K562 (cell line): ENCODE measurements at regions not wholly inside any gene's neighbourhood (a gene's known extent, or its start where the extent isn't known, plus 50 kb on each side); places are given as distances from the start of the nearest gene placed in this dataset.
"Not testable (repeated sequence)": the region's sequence is repeated elsewhere in the genome, so short reads cannot be mapped to it uniquely, and the experiment has no call there.

Source experiments
- ATAC-seq: fragments of 200-7000 bp; cut with Tn5 transposase; 3 replicates; pipeline ENCODE4 v1.9.1; 2020; ENCODE audit warnings: moderate library complexity
- BruUV-seq: library from RNA; stranded (reverse); fragments of 400-500 nt; replicated peaks from 2 replicates; lab custom pipeline; 2021; lab: Mats Ljungman, UMichigan
- CTCF ChIA-PET: fragments of 300-600 bp; formaldehyde crosslinking; extraction: SDS; loops from one replicate; lab custom pipeline; 2021; ENCODE audit warnings: low intra/inter-chr PET ratio; lab: Yijun Ruan, JAX
- POLR2A ChIA-PET: fragments of 300-600, 350-650 bp; sonication (Branson Sonifier 250); formaldehyde crosslinking; extraction: SDS; loops from one replicate; lab custom pipeline; 2021; ENCODE audit warnings: antibody characterized with exemption, inconsistent platforms; lab: Yijun Ruan, JAX
- DNase-seq, 4 experiments: peaks; one replicate each; pipeline versions ENCODE4 v3.0.0 to v3.0.0-alpha.2; 2011 to 2018; ENCODE audit warnings: low spot score in 3 of 4, mixed read lengths in 3 of 4; ENCODE audit errors: extremely low read depth in 1 of 4
- FAIRE-seq: peaks from 2 replicates; lab custom pipeline; 2011; peaks lifted over from hg19 to GRCh38; lab: Jason Lieb, UNC
- H2AFZ ChIP-seq: 2 replicates; pipeline ENCODE4 v1.6.0; 2011; ENCODE audit warnings: low read depth, low read length, control low read depth, inconsistent platforms
- H3K27ac ChIP-seq: fragments of 200-600 bp; 3 replicates; pipeline ENCODE4 v1.8.0; 2011; ENCODE audit warnings: low read depth, mild to moderate bottlenecking, control low read depth, inconsistent platforms, low read length, moderate library complexity, mixed read lengths; ENCODE audit errors: extremely low read depth
- H3K27me3 ChIP-seq, 2 experiments: fragments of 300-600 bp in 1 of 2; 2 replicates in 1 of 2; 3 replicates in 1 of 2; pipeline versions ENCODE4 v1.6.0 to v1.8.0; 2011; ENCODE audit warnings: inconsistent platforms in 2 of 2, low read length in 2 of 2, mild to moderate bottlenecking in 1 of 2, mixed read lengths in 1 of 2, moderate library complexity in 1 of 2; ENCODE audit not compliant: control insufficient read depth in 2 of 2, insufficient read depth in 2 of 2
- H3K36me3 ChIP-seq: fragments of 300-600 bp; 3 replicates; pipeline ENCODE4 v1.8.0; 2011; ENCODE audit warnings: mild to moderate bottlenecking, low read length, inconsistent platforms; ENCODE audit not compliant: control insufficient read depth, insufficient read depth
- H3K4me1 ChIP-seq, 2 experiments: fragments of 200-600 bp in 1 of 2; replicated peaks in 1 of 2; 2 replicates in 1 of 2; 3 replicates in 1 of 2; pipeline versions ENCODE4 v1.5.1 to v1.8.0; 2011; ENCODE audit warnings: inconsistent platforms in 2 of 2, low read length in 2 of 2, mild to moderate bottlenecking in 1 of 2, mixed read lengths in 1 of 2, moderate library complexity in 1 of 2; ENCODE audit not compliant: control insufficient read depth in 2 of 2, insufficient read depth in 2 of 2
- H3K4me2 ChIP-seq: 2 replicates; pipeline ENCODE4 v1.6.1; 2011; ENCODE audit warnings: low read length, control low read depth, inconsistent platforms, mixed read lengths; ENCODE audit not compliant: insufficient read depth
- H3K4me3 ChIP-seq: fragments of 200-600 bp; sonication (generic), shearing (Covaris generic); 2 replicates; pipeline ENCODE4 v1.5.1; 2016; ENCODE audit warnings: control low read depth, inconsistent platforms
- H3K79me2 ChIP-seq: fragments of 200-600 bp; 3 replicates; pipeline ENCODE4 v1.8.0; 2011; ENCODE audit warnings: low read length, inconsistent platforms; ENCODE audit not compliant: control insufficient read depth, insufficient read depth
- H3K9ac ChIP-seq, 2 experiments: 2 replicates each; pipeline versions ENCODE4 v1.6.0 to v1.6.1; 2011; ENCODE audit warnings: low read depth in 2 of 2, low read length in 2 of 2, control low read depth in 1 of 2, inconsistent platforms in 1 of 2, mild to moderate bottlenecking in 1 of 2, mixed read lengths in 1 of 2; ENCODE audit not compliant: insufficient read depth in 1 of 2
- H3K9me1 ChIP-seq: one replicate; pipeline ENCODE4 v1.6.0; 2011; ENCODE audit warnings: inconsistent platforms, mild to moderate bottlenecking, low read length, moderate library complexity; ENCODE audit not compliant: control insufficient read depth, insufficient read depth
- H3K9me3 ChIP-seq: replicated peaks from 2 replicates; pipeline ENCODE4 v1.5.1; 2011; ENCODE audit warnings: low read depth, low read length, inconsistent platforms; ENCODE audit not compliant: control insufficient read depth, insufficient read depth
- H4K20me1 ChIP-seq: replicated peaks from 2 replicates; pipeline ENCODE4 v1.6.1; 2011; ENCODE audit warnings: low read length, inconsistent platforms, mixed read lengths; ENCODE audit not compliant: control insufficient read depth, insufficient read depth
- ATF4 ChIP-seq: fragments of 450-650 bp; formaldehyde crosslinking; IDR thresholded peaks from 2 replicates; pipeline ENCODE4 v1.4.0; 2022; ENCODE audit warnings: mild to moderate bottlenecking, moderate library complexity
- ATF7 ChIP-seq: fragments of 450-650 bp; IDR thresholded peaks from 2 replicates; pipeline ENCODE4 v1.7.1; 2014; ENCODE audit warnings: mild to moderate bottlenecking, moderate library complexity
- CEBPB ChIP-seq: fragments of 450-650 bp; IDR thresholded peaks from 2 replicates; pipeline ENCODE4 v1.6.1; 2016; ENCODE audit warnings: missing genetic modification characterization, missing compliant biosample characterization
- CTBP1 ChIP-seq: fragments of 450-650 bp; IDR thresholded peaks from 2 replicates; pipeline ENCODE4 v1.6.1; 2016; ENCODE audit warnings: borderline replicate concordance
- FOXJ2 ChIP-seq: fragments of 200-800 bp; sonication (Bioruptor generic); IDR thresholded peaks from 2 replicates; pipeline ENCODE4 v1.6.1; 2016; ENCODE audit warnings: missing genetic modification characterization, missing compliant biosample characterization
- GTF2E2 ChIP-seq: fragments of 200-800 bp; sonication (Bioruptor generic); IDR thresholded peaks from 2 replicates; pipeline ENCODE4 v1.6.1; 2016; ENCODE audit warnings: missing genetic modification characterization, missing compliant biosample characterization
- HDAC2 ChIP-seq: fragments of 450-650 bp; IDR thresholded peaks from 2 replicates; pipeline ENCODE4 v1.6.1; 2016; ENCODE audit warnings: mild to moderate bottlenecking
- KDM4B ChIP-seq, 2 experiments: fragments of 450-650 bp in 1 of 2; sonication (generic) in 1 of 2; IDR thresholded peaks; 2 replicates each; pipeline ENCODE4 v1.6.1; 2016 to 2017; ENCODE audit warnings: borderline replicate concordance in 2 of 2, antibody characterized with exemption in 1 of 2, low read depth in 1 of 2, mild to moderate bottlenecking in 1 of 2
- MAFK ChIP-seq: IDR thresholded peaks from 2 replicates; pipeline ENCODE4 v1.6.1; 2011; ENCODE audit warnings: low read length, improper control_type of control experiment
- MED1 ChIP-seq: sonication (generic); formaldehyde crosslinking; IDR thresholded peaks from 2 replicates; pipeline ENCODE4 v1.8.1; 2023; ENCODE audit warnings: missing genetic modification reagents, borderline replicate concordance
- SAP30 ChIP-seq: fragments of 200-600 bp; sonication (generic); IDR thresholded peaks from 2 replicates; pipeline ENCODE4 v1.6.1; 2012; ENCODE audit warnings: borderline replicate concordance, low read depth, mild to moderate bottlenecking, moderate library complexity, low read length, control low read depth, inconsistent platforms; ENCODE audit not compliant: insufficient read depth, poor library complexity, severe bottlenecking
- ZBTB5 ChIP-seq: fragments of 450-650 bp; IDR thresholded peaks from 2 replicates; pipeline ENCODE4 v1.6.1; 2017; ENCODE audit warnings: antibody characterized with exemption
- WGBS: fragments of 100-300 bp; shearing (Covaris generic); methylation state at CpG from one replicate; pipeline ENCODE4 v1.1.6; 2016; ENCODE audit warnings: low coverage, mixed read lengths; ENCODE audit not compliant: insufficient coverage; ENCODE audit errors: missing lambda C conversion rate; 5-methylcytosine and 5-hydroxymethylcytosine counted together
- in situ Hi-C: fragments of 300-500 bp; cut with MboI; formaldehyde crosslinking; loops from 4 replicates; pipeline ENCODE4 v1.15.0; 2018; ENCODE audit warnings: inconsistent platforms, mixed read lengths
- intact Hi-C: fragments of 100-400 bp; cut with micrococcal nuclease; formaldehyde crosslinking; loops from 2 replicates; pipeline ENCODE4 v1.14.2; 2022

GRCh38 chr18:1311376-1311775 lies 406.7 kb downstream of the ADCYAP1 start (continued):
- TF ChIP-seq FOXJ2 (tag) (peak; percentile 69; the same call in 1 of the 2 replicates), SAP30 (no peak), ATF7 (peak; percentile 79; the same call in 1 of the 2 replicates), KDM4B (IDR thresholded peaks at IDR 0.05; ENCODE audit: borderline replicate concordance in 2 of 2, low read depth in 1 of 2) (no peak), ATF4 (CRISPR knock-in tag) (0 out of 2 replicates have a peak, but pooled peaks have one; percentile 45), MED1 (CRISPR knock-in tag) (no peak), CEBPB (tag) (peak; percentile 80), MAFK (no peak), CTBP1 (0 out of 2 replicates have a peak, but pooled peaks have one; percentile 38), GTF2E2 (tag) (no peak), ZBTB5 (peak; percentile 55; the same call in 1 of the 2 replicates), HDAC2 (no peak)

GRCh38 chr18:1335345-1335744 lies 430.7 kb downstream of the ADCYAP1 start:
- in situ Hi-C loops, H3K9me1 ChIP-seq, FAIRE-seq, H3K4me2 ChIP-seq, H3K9ac ChIP-seq, intact Hi-C loops, H3K27ac ChIP-seq, H3K4me1 ChIP-seq, BruUV-seq, H3K27me3 ChIP-seq, H3K9me3 ChIP-seq, DNase-seq, H4K20me1 ChIP-seq, H3K79me2 ChIP-seq, CTCF ChIA-PET, ATAC-seq, H2AFZ ChIP-seq, H3K4me3 ChIP-seq, H3K36me3 ChIP-seq, POLR2A ChIA-PET: not testable (repeated sequence)
- WGBS = 94% methylated on average over 10 of the region's 11 CpGs
